ENCODE measurements at regions not wholly inside any gene's neighbourhood (a gene's known extent, or its start where the extent isn't known, plus 50 kb on each side); places are given as distances from the start of the nearest gene placed in this dataset.

- TF ChIP-seq FOXM1 (IDR thresholded peaks at IDR 0.05; ENCODE audit: borderline replicate concordance, low read depth) = no peak
- TF ChIP-seq CREB1 (IDR thresholded peaks at IDR 0.05; ENCODE audit: low read depth) = no peak
- TF ChIP-seq MAX (IDR thresholded peaks at IDR 0.05) = no peak
- no peak for TF ChIP-seq RAD21 (IDR thresholded peaks at IDR 0.05; ENCODE audit: low read depth)
- no peak for TF ChIP-seq EP300 (IDR thresholded peaks at IDR 0.05; ENCODE audit: borderline replicate concordance)
- no peak for TF ChIP-seq REST (IDR thresholded peaks at IDR 0.05; ENCODE audit: low read depth)
- TF ChIP-seq NFIC (IDR thresholded peaks at IDR 0.05) = no peak
- TF ChIP-seq YY1 (IDR thresholded peaks at IDR 0.05; ENCODE audit: low read depth) = no peak
- TF ChIP-seq ZBTB7A (IDR thresholded peaks at IDR 0.05; ENCODE audit: low read depth) = no peak
Measured at GRCh38 chr2:193946806-193947205, 1710.2 kb upstream of the SLC39A10 start.
